ENCODE measurements at regions not wholly inside any gene's neighbourhood (a gene's known extent, or its start where the extent isn't known, plus 50 kb on each side); places are given as distances from the start of the nearest gene placed in this dataset.

DNA sequence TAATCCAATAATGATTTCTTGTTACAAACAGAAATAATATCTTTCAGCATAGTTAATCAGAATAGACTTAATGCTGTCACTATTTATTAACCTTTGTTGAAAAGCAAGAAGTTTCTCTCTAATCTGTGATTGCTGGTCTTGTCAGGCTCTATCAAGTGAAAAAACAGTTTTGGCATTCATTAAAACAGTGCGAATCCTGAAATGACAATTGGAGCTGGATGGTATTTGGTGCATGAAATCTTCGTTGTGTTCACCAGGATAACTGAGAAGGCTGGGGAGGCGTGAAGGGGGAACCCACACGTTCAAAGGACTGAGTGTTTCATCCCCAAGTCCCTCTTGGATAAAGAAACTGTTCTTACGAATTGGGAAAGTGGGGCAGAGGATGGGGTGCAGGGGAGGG is 190.2 kb upstream of the MYL2 start:
- no peak for DNase-seq (ENCODE audit: low read depth)

DNA sequence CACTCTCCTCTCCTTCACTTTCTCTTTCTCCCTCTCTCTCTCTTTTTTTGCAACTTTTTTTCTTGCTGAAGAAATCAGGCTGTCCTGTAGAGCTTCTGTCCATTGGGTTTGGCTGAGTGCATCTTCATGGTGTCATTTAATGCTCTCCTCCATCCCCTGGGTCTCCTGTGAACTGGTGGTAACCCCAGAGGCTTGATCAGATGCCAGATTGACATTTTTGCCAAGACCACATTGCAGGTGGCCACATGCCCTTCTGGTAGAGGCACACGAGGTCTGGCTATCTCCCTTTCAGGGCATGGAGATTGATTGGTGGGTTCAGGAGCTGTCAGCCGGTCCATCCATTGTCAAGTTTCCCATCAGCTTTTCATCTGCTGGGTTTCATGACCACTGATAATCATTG is 188.3 kb upstream of the MYL2 start:
- no peak for DNase-seq (ENCODE audit: low read depth)

DNA sequence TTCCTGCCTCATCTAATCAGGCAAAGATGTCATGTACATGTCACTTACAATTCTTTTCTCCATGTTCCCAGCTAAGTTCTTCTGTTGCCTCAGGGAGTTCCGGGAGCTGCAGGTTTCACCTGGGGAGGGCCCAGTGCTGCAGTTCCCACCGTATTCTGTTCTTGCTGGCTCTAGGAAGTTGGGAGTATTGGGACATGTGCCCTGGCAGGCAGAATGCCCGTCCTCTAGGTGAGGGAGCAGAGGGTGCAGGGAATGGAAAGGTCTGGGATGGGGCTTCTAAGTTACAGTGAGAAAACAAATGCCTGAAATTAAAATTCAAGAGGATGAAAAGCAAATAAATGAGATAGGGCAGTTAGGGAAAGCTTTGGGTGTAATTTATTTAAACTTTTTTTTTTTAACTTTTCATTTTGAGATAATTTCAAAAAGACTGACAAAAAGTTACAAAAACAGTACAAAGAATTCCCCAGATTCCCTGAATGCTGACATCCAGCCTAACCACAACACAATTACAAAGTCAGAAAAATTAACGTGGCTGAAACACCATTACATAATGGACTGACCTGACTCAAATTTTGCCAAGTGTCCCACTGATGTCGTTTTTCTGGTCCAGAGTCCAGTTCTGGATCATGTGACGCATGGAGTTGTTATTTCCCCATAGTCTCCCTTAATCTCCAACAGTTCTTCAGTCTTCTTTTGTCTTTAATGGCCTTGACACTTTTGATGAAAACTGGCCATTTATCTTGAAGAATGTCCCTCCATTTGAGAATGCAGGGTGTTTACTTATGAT is 187.2 kb upstream of the MYL2 start:
- DNase-seq (ENCODE audit: low read depth) = no peak

DNA sequence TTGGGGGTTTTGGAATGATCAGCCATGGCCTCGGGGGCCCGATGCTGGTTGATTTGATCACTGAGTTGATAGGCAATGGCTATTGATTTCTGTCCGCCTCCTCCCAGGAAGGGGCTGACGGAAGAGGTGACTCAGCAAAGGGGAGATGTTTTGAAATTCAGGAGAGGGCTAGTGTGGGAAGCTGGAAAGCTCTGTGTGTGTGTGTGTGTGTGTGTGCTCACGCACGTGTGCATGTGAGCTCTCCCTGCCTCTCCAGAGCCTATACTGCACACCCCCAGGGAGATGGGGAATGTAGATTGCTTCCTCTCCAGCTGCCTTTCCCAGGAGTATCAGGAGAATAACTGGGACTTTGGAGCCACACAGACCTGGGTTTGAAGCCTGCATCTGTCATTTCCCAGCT is 184.9 kb upstream of the MYL2 start:
- DNase-seq (ENCODE audit: low read depth) = no peak

DNA sequence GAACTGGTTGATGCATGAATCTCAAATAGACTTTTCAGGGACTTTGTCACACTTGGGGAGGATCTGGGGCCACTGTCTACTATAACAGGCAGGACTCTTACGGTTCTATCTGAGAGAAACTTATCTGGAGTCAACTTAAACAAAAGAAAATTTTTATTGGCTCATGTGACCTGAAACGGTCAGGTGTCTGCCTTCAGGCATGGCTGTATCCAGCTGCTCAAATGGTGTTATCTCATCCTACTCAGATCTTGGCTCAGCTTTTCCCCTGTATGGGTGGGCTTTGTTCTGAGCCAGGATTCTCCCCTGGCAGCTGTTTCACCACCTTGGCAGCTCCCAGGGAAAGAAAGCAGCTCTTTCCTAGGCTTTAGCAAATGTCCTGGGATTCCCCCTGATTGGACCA is 183.2 kb upstream of the MYL2 start:
- DNase-seq (ENCODE audit: low read depth) = no peak

DNA sequence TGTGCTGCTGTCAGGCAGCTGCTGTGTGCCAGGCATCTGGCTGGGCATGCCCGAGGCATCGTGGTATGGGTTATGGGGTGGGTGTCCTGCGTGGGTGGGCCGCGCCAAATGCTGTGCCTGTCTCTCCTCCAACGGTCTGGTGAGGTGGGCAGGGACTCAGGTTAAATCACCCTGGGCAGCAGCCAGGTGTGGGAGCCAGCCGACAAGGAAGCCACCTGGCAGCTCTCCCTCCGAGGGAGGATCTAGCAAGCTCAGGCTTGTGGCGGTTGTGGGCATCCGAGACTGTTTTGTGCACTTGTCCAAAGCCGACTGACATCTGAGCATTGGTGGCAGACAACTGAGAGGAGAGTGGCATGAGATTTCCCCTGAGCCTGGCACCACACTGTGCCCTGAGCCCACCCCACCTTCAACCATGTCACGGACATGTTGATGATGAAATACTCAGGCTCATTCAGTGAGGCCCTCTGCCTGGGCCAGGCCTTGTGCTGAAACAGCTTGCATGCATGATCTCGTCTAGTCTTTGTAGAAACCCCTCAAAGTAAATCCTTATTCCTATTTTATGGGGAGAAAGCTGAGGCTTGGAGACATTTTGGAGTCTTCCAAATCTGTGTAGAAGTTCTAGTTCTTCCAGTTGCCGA is 181.8 kb upstream of the MYL2 start:
- no peak for DNase-seq (ENCODE audit: low read depth)

DNA sequence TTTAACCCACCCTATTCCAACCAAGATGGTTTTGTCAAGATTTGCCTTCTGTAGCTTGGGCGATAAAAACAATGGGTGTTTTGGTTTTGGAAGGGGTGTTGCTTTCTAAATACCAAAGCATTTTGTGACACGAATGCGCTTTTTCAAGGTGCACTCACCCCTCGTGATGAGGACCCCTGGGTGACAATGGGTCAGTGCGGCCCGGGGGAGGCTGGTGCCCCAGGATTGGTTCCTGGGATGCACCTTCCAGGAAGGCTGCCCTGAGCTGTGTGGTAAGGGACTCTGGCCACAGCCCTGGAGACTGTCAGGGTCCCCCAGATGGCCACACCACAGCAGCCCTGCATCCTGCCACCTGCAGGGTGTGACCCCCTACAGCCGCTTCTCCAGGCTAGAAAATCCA is 180.6 kb upstream of the MYL2 start:
- no peak for DNase-seq (ENCODE audit: low read depth)

DNA sequence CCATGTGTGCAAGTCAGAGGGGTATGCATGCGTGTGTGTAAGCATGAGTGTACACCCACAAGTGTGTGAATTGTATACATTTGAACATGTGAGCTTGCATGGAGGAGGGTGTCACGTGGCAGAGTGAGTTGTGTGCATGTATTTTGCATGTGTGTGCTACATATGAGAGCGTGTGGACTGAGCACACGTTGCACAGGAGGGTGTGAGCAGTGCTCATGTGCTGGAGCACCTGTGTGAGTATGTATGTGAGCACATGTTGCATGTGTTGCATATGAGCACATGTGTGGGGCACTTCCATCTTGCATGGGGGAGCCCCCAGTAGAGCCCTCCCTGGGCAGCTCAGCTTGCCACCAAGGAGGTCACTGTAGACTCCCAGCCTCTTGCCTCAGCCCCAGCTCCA is 180.2 kb upstream of the MYL2 start:
- DNase-seq (ENCODE audit: low read depth) = no peak

DNA sequence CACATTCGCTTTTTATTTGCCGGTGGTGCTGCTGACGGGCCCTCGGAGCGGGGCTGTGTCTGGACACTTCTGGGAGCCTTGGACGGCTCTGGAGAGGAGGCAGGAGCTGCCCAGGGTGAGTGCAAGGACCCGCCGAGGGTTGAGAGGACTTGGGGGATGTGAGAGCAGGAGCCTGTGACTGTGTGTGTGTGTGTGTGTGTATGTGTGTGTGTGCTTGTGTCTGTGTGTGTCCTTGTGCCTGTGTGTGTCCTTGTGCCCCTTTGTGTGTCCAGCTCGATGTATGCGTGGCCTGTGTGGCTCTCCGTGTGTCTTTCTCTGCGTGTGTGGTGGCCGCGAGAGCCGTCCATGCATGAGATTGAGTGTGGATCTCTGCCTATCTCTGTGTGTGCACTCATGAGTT is 179.6 kb upstream of the MYL2 start:
- no peak for DNase-seq (ENCODE audit: low read depth)

DNA sequence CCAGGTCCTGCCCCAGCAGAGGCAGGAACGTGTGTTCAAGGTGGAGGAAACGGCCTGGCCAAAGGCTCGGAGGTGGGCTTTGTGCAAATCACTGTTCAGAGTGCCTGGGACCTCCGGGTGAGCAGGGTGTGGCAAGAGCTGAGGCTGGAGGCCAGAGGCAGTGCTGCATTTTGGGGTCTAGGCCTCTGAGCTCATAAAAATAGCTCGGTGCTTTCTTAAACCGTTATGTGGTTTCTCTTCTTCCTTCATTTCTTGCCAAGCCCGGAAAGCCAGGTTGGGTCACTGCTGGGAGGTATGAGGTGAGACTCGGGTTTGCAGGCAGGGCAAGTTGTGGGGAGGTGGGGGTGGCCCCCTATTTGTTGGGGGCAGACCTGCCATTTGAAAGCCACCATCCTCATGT is 178.8 kb upstream of the MYL2 start:
- DNase-seq (ENCODE audit: low read depth) = no peak

DNA sequence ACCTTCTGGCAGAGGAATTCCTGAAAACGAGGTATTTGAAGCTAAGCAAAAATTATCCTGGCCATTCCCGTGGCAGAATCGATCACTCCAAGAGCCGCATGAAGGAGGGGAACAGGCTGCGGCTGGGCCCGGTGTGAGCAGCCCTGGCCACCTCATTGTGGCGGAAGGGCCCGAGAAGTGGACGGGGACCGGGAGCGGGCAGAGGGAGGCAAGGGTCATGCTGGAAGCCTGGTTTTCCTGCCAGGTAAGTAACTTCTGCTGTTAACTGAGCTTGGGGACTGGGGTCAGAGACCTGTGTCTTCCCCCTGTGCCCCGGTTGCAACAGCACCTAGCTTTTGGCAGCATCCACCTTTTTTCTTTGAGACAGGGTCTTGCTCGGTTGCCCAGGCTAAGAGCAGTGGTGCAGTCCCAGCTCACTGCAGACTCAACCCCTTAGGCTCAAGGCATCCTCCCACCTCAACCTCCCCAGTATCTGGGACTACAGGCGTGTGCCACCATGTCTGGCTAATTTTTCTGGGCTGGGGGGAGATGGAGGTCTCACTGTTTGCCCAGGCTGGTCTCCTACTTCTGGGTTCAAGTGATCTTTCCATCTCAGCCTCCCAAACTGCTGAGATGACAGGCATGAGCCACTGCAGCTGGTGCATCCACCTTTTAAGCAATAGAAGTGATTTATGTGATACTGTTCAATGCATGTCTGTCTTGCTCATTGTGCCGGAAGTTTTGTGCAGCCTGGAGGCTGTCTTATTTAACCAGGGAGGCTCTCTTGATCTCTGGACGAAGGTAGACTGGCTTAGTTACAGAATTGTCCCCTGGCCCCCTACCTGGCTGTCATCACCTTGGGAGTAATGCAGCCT is 174.0 kb upstream of the MYL2 start:
- DNase-seq (ENCODE audit: low read depth) = no peak

DNA sequence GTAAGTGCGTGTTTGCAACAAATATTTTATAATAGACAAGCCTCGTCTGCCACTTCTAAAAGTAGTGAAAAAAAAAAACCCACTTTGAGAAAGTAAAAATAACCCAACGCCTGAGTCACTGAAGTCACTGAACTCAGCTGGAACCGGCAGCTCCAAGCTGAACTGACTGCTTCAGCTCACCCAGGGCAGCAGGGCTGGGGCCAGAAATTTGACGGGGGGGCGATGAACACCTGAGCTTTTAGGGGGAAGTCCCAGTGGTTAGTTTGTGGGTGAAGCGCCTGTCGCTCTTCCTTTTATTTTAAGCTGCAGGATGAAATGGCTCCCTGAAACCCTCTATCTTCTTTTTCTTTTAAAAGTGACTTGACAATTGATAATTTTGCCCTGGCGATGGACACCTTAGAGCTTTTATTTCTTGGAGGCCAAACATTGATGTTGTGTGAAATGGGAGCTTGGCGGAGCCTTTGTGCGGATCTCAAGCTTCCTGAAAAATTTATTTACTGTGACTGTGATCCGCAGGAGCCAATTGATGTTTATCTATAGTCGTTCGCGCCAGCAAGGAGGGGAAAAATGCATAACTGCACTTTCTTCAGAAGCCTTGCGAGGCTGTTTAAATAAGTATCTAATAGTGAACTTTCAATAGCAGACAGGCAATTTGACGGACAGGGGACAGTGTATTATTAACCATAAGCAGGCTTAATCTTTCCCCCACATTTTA is 173.2 kb upstream of the MYL2 start:
- DNase-seq (ENCODE audit: low read depth) = no peak

DNA sequence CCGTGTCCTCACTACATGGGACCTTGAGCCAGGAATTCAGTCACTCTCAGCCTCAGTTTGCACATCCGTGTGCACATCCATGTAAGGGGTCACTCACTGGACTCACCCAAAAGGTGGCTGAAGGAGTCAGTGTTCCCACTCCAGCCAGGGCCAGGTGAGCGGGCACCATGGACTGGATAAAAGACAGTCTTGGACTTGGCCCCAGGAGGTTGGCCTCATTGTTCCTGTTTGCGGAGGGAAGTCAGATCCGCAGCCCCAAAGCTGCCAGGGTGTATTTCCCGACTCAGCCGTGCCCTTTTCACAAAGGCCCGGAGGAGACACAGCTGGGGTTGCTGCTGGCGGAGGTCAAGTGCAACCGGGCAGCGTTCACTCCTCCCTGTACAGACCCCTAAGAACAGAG is 170.7 kb upstream of the MYL2 start:
- DNase-seq (ENCODE audit: low read depth) = no peak

DNA sequence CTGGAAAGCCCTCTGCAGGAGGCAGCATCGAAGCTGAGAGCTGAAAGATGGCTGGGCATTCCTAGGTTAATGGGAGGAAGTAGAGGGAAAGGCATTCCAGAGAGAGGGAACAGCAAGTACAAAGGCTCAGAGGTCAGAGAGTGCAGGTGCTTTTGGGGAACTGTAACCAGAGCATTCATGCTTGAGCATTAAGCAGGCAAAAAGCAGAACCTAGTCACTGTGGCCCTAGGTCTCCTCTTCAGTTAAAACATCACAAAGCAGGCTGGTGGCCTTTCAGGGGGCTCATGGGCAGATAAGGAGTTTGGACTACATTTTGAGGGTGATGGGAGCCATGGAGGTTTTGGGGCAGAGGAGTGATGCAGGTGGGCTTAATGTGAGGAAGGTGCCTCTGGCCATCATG is 169.2 kb upstream of the MYL2 start:
- DNase-seq (ENCODE audit: low read depth) = no peak

DNA sequence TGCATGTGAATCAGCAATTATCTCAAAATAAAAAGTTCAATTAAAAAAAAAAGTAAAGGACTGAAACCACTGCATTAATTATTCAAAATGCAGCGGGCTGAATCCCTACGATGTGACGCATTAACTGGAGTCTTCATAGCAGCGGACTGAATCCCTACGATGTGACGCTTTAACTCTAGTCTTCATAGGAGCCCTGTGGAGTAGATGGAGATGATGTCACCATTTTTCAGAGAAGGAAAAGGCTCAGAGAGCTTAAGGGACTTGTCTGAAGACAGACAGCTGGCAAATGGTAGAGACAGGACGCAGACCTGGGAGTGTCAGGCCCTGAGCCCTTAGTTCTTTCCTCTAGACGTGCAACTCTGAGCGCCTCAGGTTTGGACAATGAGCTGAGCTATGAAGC is 168.0 kb upstream of the MYL2 start:
- no peak for DNase-seq (ENCODE audit: low read depth)

DNA sequence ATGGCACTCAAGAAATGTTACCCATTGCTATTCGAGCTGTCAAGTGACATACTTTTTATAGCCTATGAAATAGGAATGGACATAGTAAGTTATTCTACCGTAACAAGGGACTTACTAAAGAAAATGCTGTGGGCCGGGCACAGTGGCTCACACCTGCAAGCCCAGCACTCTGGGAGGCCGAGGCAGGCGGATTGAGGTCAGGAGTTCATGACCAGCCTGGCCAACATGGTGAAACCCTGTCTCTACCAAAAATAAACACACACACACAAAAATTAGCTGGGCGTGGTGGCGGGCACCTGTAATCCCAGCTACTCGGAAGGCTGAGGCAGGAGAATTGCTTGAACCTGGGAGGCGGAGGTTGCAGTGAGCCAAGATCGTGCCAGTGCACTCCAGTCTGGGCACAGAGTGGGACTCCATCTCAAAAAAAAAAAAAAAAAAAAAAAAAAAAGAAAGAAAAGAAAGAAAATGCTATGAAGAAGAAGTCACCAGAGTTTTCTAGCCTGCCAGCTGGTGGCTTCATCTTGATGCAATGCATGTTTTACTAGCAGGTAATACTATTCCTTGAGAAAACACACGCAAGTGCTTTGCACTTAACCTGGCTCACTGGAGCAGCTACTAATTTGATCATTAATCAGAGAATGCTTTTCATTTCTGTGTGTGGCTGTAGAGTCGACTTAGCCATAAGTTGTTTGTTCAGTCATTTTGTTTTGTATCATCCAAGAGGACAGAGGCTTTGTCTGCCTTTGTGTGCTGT is 166.7 kb upstream of the MYL2 start:
- no peak for DNase-seq (ENCODE audit: low read depth)

DNA sequence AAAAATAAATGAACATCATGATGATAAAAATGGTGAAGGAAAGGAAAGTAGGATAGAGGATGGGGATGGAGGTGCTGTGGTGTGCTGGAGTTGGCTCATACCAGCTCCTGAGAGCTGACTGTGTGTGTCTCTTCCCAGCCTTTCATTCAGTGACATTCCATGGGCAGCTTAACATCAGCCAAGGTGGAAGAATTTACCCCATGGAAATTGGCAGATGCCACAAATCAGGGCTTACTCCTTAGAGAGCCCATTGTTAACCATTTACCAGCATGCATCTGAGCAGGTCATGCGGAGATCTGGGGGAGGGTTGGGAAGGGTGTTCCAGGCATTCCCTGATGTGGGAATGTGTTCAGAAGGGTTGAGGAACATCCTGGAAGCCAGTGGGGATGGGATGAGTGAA is 164.7 kb upstream of the MYL2 start:
- no peak for DNase-seq (ENCODE audit: low read depth)

DNA sequence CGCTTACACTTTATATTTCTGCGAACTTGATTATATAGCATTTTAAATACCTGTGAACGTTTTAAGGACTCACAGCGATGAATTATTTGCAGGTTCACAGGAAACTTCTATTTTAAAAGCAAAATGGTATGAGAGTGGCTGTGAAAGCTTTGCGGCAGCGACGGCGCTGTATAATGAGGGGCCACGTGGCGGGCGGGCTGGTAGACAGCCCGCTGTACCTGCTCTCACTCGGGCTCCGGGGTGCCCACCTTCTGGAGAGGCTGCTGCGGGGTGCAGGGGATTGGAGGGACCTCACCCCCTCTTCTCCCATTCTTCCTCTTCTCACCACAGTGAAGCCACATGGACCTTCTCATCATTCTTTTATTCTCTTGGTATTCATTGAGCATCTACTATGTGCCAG is 164.2 kb upstream of the MYL2 start:
- no peak for DNase-seq (ENCODE audit: low read depth)

DNA sequence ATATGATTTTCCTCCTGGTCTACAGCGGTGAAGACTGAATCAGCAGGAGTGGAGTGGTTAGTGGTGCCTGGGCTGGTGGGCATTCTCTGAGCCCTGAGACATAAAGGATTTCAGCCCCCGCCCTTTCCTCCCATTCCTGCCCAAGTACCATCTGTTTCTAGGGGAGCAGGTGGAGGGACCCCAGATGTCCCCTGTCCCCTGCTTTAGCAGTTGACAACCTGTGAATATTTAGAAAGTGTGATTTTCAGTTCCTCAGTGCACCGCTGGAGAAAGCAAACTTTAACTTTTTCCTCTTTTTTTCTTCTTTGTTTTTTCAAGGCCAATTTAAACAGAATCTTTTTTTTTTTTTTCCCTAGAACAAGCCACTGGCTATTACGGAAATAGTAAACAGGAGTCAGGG is 163.8 kb upstream of the MYL2 start:
- no peak for DNase-seq (ENCODE audit: low read depth)

DNA sequence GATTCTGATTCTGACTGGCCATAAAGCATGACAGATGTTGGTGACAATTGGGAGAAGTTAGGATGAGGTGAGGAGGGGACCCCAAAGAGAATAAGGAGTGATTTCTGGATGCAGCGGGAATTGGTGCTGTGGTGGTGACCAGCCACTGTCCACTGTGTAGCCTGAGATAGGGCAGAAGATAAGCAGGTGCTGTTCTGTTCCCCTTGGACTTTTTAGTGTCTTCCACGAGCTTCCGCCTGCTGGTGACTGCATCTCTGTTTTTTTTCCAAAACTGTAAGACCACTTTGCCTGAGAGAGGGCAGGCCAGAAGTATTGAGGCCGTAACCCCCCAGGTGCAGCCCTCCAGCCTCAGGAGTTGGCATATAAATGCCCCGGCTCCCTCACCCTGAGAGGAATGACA is 161.2 kb upstream of the MYL2 start:
- no peak for DNase-seq (ENCODE audit: low read depth)

DNA sequence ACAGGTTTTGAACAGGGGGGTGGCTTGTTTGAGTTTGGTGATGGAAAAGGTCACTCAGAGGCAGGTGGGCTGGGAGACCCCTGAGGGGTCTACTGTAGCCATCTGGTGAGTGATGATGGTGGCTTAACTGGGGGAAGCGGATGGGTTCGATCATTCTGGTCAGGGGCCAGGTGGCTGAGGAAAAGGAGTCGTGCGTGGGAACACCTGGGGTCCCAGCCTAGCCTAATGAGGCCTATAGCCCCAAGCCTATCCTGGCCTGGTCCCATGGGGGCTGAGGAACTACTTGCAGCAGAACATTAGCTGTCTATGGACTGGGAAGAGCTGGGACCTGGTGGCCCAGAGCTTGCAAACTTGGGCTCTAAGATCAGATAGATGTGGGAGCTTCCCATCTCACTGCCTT is 158.4 kb upstream of the MYL2 start:
- DNase-seq (ENCODE audit: low read depth) = no peak

Data from RPMI7951 (cell line).